Activated T-helper 1 cell treated with anti-CD3 and anti-CD28 coated beads, Interleukin-12 subunit alpha, Interleukin-12 subunit beta, Interleukin-2, Interleukin-4 antibody, amounts not matched to agents 30 ng/mL and 10 ng/mL and 1 ng/mL, durations not matched to agents 14 hours and 24 hours and 36 hours (primary cell): ENCODE measurements at regions not wholly inside any gene's neighbourhood (a gene's known extent, or its start where the extent isn't known, plus 50 kb on each side); places are given as distances from the start of the nearest gene placed in this dataset.

Experiments used
- DNase-seq: peaks from one replicate; pipeline ENCODE4 v3.0.0; 2021; ENCODE audit warnings: low spot score
- H3K27ac Mint-ChIP-seq: one replicate; pipeline ENCODE4 v1.8.0; 2021; ENCODE audit warnings: mild to moderate bottlenecking, mixed read lengths
- H3K27me3 Mint-ChIP-seq: one replicate; pipeline ENCODE4 v1.8.0; 2022; ENCODE audit warnings: mild to moderate bottlenecking, moderate library complexity, mixed read lengths; ENCODE audit not compliant: insufficient read depth
- H3K36me3 Mint-ChIP-seq: one replicate; pipeline ENCODE4 v1.8.0; 2021; ENCODE audit warnings: low read depth, mixed read lengths
- H3K4me1 Mint-ChIP-seq: one replicate; pipeline ENCODE4 v1.8.0; 2021; ENCODE audit warnings: low read depth, mixed read lengths
- H3K4me3 Mint-ChIP-seq: one replicate; pipeline ENCODE4 v1.8.0; 2021; ENCODE audit warnings: mild to moderate bottlenecking, moderate library complexity, mixed read lengths
- H3K9me3 Mint-ChIP-seq: one replicate; pipeline ENCODE4 v1.8.0; 2021; ENCODE audit warnings: mixed read lengths
- intact Hi-C: fragments of 100-400 bp; cut with micrococcal nuclease; formaldehyde crosslinking; loops from one replicate; pipeline ENCODE4 v1.15.1; 2024

DNA sequence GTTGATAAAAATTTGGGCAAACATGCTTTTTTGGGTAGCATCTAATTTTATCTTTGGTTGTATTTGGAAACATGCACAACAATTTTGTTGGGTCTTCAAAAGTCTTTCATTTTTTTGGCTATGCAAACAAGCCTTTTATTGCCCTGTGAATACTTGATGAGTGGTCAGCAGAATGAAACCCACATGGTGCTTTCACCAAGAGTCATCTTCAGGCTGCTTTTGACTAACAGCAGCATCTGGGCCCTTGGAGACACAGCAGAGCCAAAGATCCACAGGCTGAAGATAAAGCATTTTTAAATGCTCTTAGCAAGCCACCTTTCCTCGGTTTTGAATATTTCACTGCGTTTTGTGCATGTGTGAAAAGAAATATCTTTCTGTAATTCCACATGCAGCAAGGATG, 154.9 kb downstream of the FGF9 start:
- no peak for DNase-seq
- no peak overlapping the region for H3K27ac Mint-ChIP-seq
- intact Hi-C loops = no loop called here
- H3K4me3 Mint-ChIP-seq = no peak overlapping the region
- H3K9me3 Mint-ChIP-seq = no peaks in the 10 kb centered on the region
- H3K27me3 Mint-ChIP-seq = no peaks in the 10 kb centered on the region
- H3K4me1 Mint-ChIP-seq = no peaks in the 10 kb centered on the region
- H3K36me3 Mint-ChIP-seq = no peaks in the 10 kb centered on the region

GRCh38 chr13:21826214-21827015, 155.5 kb downstream of the FGF9 start:
- intact Hi-C loops = no loop called here
- no peak for DNase-seq
- Mint-ChIP-seq H3K36me3 (no peaks in the 10 kb centered on the region), H3K4me3 (no peak overlapping the region), H3K27me3 (no peaks in the 10 kb centered on the region), H3K27ac (no peak overlapping the region), H3K4me1 (no peaks in the 10 kb centered on the region), H3K9me3 (no peaks in the 10 kb centered on the region)

DNA sequence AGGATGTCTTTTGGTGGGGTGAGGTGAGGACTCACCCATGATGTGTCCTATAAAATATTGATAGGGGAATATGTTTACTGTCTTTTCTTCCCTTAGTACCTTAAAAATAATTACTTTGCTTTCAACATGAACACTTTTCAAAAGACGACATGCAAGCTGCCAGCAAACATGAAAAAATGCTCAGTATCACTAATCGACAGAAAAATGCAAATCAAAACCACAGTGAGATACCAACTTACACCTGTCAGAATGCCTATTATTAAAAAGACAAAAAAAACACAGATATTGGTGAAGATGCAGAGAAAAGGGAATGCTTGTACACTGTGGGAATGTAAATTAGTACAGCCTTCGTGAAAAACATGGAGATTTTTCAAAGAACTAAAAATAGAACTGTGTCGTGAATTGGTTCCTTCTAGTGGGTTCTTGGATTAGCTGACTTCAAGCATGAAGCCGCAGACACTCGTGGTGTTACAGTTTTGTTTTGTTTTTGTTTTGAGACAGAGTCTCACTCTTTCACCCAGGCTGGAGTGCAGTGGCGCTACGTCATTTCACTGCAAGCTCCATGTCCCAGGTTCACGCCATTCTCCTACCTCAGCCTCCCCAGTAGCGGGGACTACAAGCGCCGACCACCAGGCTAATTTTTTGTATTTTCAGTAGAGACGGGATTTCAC, 160.9 kb downstream of the FGF9 start:
- H3K27me3 Mint-ChIP-seq = no peaks in the 10 kb centered on the region
- no peaks in the 10 kb centered on the region for H3K4me1 Mint-ChIP-seq
- intact Hi-C loops = no loop called here
- no peaks in the 10 kb centered on the region for H3K36me3 Mint-ChIP-seq
- H3K9me3 Mint-ChIP-seq = peaks cover 12% of the 10 kb centered on the region
- DNase-seq = no peak
- H3K27ac Mint-ChIP-seq = no peak overlapping the region
- no peak overlapping the region for H3K4me3 Mint-ChIP-seq

GRCh38 chr13:21833921-21834320, 163.0 kb downstream of the FGF9 start:
- no peaks in the 10 kb centered on the region for H3K36me3 Mint-ChIP-seq
- H3K4me3 Mint-ChIP-seq = no peak overlapping the region
- no peak for DNase-seq
- no peaks in the 10 kb centered on the region for H3K27me3 Mint-ChIP-seq
- intact Hi-C loops = no loop called here
- no peak overlapping the region for H3K27ac Mint-ChIP-seq
- peaks cover 12% of the 10 kb centered on the region for H3K9me3 Mint-ChIP-seq
- no peaks in the 10 kb centered on the region for H3K4me1 Mint-ChIP-seq

- intact Hi-C loops = no loop called here
- no peaks in the 10 kb centered on the region for H3K36me3 Mint-ChIP-seq
- H3K9me3 Mint-ChIP-seq = peaks cover 12% of the 10 kb centered on the region
- no peak overlapping the region for H3K27ac Mint-ChIP-seq
- H3K4me3 Mint-ChIP-seq = no peak overlapping the region
- no peaks in the 10 kb centered on the region for H3K27me3 Mint-ChIP-seq
- H3K4me1 Mint-ChIP-seq = no peaks in the 10 kb centered on the region
- DNase-seq = no peak
These were observed 163.6 kb downstream of the FGF9 start for GRCh38 chr13:21834521-21834920.

GRCh38 chr13:21837288-21837687, 166.4 kb downstream of the FGF9 start:
- no peaks in the 10 kb centered on the region for H3K36me3 Mint-ChIP-seq

GRCh38 chr13:21837841-21838551, 167.1 kb downstream of the FGF9 start:
- no peak for DNase-seq
- Mint-ChIP-seq H3K9me3 (peaks cover 7% of the 10 kb centered on the region), H3K4me3 (no peak overlapping the region), H3K27ac (no peak overlapping the region), H3K4me1 (no peaks in the 10 kb centered on the region), H3K27me3 (no peaks in the 10 kb centered on the region), H3K36me3 (no peaks in the 10 kb centered on the region)
- intact Hi-C loops = no loop called here

More at GRCh38 chr13:21837288-21837687, 166.4 kb downstream of the FGF9 start:
- Mint-ChIP-seq H3K9me3 (peaks cover 12% of the 10 kb centered on the region), H3K27me3 (no peaks in the 10 kb centered on the region), H3K4me3 (no peak overlapping the region), H3K4me1 (no peaks in the 10 kb centered on the region), H3K27ac (no peak overlapping the region)
- DNase-seq = no peak
- intact Hi-C loops = no loop called here

- Mint-ChIP-seq H3K4me3 (no peak overlapping the region), H3K4me1 (no peaks in the 10 kb centered on the region), H3K36me3 (no peaks in the 10 kb centered on the region), H3K27me3 (no peaks in the 10 kb centered on the region), H3K9me3 (no peaks in the 10 kb centered on the region), H3K27ac (no peak overlapping the region)
- intact Hi-C loops = no loop called here
- DNase-seq = no peak
These were observed 175.7 kb downstream of the FGF9 start for GRCh38 chr13:21846605-21847004.

- no peak overlapping the region for H3K4me3 Mint-ChIP-seq
- H3K27me3 Mint-ChIP-seq = no peaks in the 10 kb centered on the region
- H3K27ac Mint-ChIP-seq = no peak overlapping the region
- H3K9me3 Mint-ChIP-seq = no peaks in the 10 kb centered on the region
- no peaks in the 10 kb centered on the region for H3K4me1 Mint-ChIP-seq
- DNase-seq = no peak
- intact Hi-C loops = loop anchor here (1.0 kb wide), 1 partner anchor 429 kb away; no protein-coding TSS in a partner anchor
- no peaks in the 10 kb centered on the region for H3K36me3 Mint-ChIP-seq
These were observed 178.4 kb downstream of the FGF9 start for GRCh38 chr13:21849323-21849722.

- intact Hi-C loops = no loop called here
- Mint-ChIP-seq H3K36me3 (no peaks in the 10 kb centered on the region), H3K27ac (no peak overlapping the region), H3K4me3 (no peak overlapping the region), H3K9me3 (no peaks in the 10 kb centered on the region), H3K4me1 (no peaks in the 10 kb centered on the region), H3K27me3 (no peaks in the 10 kb centered on the region)
- DNase-seq = no peak
These were observed 179.4 kb downstream of the FGF9 start for GRCh38 chr13:21850013-21851006.

GRCh38 chr13:21852043-21852442, 181.2 kb downstream of the FGF9 start:
- no peaks in the 10 kb centered on the region for H3K4me1 Mint-ChIP-seq
- no peaks in the 10 kb centered on the region for H3K36me3 Mint-ChIP-seq
- H3K27me3 Mint-ChIP-seq = no peaks in the 10 kb centered on the region
- H3K27ac Mint-ChIP-seq = no peak overlapping the region
- intact Hi-C loops = no loop called here
- no peak for DNase-seq
- H3K9me3 Mint-ChIP-seq = no peaks in the 10 kb centered on the region
- H3K4me3 Mint-ChIP-seq = no peak overlapping the region

- H3K4me3 Mint-ChIP-seq = no peak overlapping the region
- no peak for DNase-seq
- no peak overlapping the region for H3K27ac Mint-ChIP-seq
- H3K4me1 Mint-ChIP-seq = no peaks in the 10 kb centered on the region
- no peaks in the 10 kb centered on the region for H3K9me3 Mint-ChIP-seq
- H3K36me3 Mint-ChIP-seq = no peaks in the 10 kb centered on the region
- no peaks in the 10 kb centered on the region for H3K27me3 Mint-ChIP-seq
- intact Hi-C loops = no loop called here
These were observed 182.9 kb downstream of the FGF9 start for GRCh38 chr13:21853779-21854178.
